Psoas muscle (tissue), 7 donors: ENCODE measurements at regions not wholly inside any gene's neighbourhood (a gene's known extent, or its start where the extent isn't known, plus 50 kb on each side); places are given as distances from the start of the nearest gene placed in this dataset.

Experiments
- ATAC-seq, 4 donors: fragments of 200-7000 bp; cut with Tn5 transposase; one replicate each; pipeline ENCODE4 v1.9.1; 2020; ENCODE audit warnings: moderate library complexity in 3 of 4, mild to moderate bottlenecking in 2 of 4
- DNase-seq, 2 donors: peaks; one replicate each; pipeline ENCODE4 v3.0.0-alpha.2; 2020
- H3K27ac ChIP-seq: fragments of 200-600 bp; one replicate; pipeline ENCODE4 v1.8.0; 2022
- H3K27me3 ChIP-seq, 3 donors: fragments of 200-600 bp in 1 of 3; one replicate each; pipeline versions ENCODE4 v1.6.1 to v1.8.0; 2013 to 2022; ENCODE audit warnings: low read length in 2 of 3, mild to moderate bottlenecking in 2 of 3, moderate library complexity in 1 of 3; ENCODE audit not compliant: insufficient read depth in 3 of 3
- H3K36me3 ChIP-seq, 2 donors: fragments of 200-600 bp in 1 of 2; one replicate each; pipeline versions ENCODE4 v1.6.1 to v1.8.0; 2013 to 2022; ENCODE audit warnings: low read depth in 1 of 2, mild to moderate bottlenecking in 1 of 2, moderate library complexity in 1 of 2; ENCODE audit not compliant: insufficient read depth in 1 of 2
- H3K4me1 ChIP-seq: fragments of 200-600 bp; one replicate; pipeline ENCODE4 v1.8.0; 2022
- H3K4me3 ChIP-seq: fragments of 200-600 bp; one replicate; pipeline ENCODE4 v1.8.0; 2022; ENCODE audit warnings: mild to moderate bottlenecking
- H3K9me3 ChIP-seq: fragments of 200-600 bp; one replicate; pipeline ENCODE4 v1.8.0; 2022
- WGBS, 3 donors: extraction: QIAGEN DNeasy Blood & Tissue Kit; methylation state at CpG; one replicate each; pipeline versions ENCODE4 v1.1.6 to v1.1.7; 2013; 5-methylcytosine and 5-hydroxymethylcytosine counted together
- intact Hi-C, 2 donors: fragments of 100-400 bp; cut with DNase I; formaldehyde crosslinking; loops; one replicate each; pipeline versions ENCODE4 v1.11.0 to v1.14.2; 2022
- TF ChIP-seq, protein P1 (sequence below): fragments of 200-600 bp; IDR thresholded peaks from one replicate; pipeline ENCODE4 v1.8.0; 2022; ENCODE audit warnings: antibody characterized with exemption
- donor health status: healthy with polysubstance abuse.
- donor health status: DM: no; HTN: no; CAD: no; lungs with moderate emphysema.
- donor health status: Bipolar disorder and iron deficiency.
- donor health status: healthy.
- donor health status: DM: yes; HTN: yes; CAD: no.
- donor health status: DM: no; HTN: no; CAD: no.
- donor health status: DM: yes; HTN: yes; CAD: no.

DNA sequence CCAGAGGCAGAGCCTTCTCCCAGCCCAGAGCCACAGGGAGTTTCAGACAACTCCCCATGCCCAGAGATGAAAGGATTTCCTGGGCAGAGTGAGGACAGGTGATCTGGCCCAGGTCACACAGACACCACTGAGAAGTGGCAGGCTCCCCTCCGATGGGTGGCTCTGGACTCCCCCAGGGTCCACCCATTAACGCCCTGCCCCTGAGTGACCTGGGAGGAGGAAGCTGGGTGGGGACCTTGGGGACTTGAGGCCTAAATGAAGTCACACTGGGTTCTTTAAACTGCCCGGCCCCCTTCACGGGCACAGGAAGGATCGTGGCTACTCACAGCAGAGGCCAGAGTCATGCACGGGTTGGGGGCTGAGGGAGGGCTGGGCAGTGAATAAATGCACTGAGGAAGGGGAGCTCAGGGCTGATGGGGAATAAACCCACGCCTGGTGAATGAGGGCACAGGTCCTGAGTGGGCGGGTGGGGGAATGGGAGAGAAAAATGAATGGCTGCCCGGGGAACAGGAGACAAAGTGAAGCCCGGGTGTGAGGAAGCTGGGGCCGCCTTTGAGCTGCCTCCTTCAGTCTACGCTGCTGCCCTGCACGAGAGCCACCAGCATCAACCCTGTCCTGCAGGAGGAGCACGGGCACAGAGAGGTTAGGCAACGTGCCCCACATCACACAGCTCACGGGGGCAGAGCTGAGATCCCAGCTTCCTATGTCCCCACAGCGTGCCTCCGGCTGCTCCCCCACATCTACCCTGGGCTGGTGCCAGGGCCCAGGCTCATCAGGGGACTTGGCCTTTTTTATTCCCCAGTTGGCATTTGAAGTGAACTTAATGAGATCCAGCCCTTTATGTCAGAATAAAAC lies 404.3 kb downstream of the MATN1 start:
- WGBS, 3 donors = 64 to 67% (median 66%) methylated on average over 18 of the region's 18 CpGs
- Histone ChIP-seq H3K4me3 (no peak overlapping the region), H3K27ac (no peak overlapping the region), H3K36me3 (no peaks in the 10 kb centered on the region), H3K9me3 (no peaks in the 10 kb centered on the region), H3K4me1 (no peaks in the 10 kb centered on the region), H3K27me3 (peaks cover 0 to 14% (median 0%) of the 10 kb centered on the region in 3 donors)
- TF ChIP-seq, protein P1, sequence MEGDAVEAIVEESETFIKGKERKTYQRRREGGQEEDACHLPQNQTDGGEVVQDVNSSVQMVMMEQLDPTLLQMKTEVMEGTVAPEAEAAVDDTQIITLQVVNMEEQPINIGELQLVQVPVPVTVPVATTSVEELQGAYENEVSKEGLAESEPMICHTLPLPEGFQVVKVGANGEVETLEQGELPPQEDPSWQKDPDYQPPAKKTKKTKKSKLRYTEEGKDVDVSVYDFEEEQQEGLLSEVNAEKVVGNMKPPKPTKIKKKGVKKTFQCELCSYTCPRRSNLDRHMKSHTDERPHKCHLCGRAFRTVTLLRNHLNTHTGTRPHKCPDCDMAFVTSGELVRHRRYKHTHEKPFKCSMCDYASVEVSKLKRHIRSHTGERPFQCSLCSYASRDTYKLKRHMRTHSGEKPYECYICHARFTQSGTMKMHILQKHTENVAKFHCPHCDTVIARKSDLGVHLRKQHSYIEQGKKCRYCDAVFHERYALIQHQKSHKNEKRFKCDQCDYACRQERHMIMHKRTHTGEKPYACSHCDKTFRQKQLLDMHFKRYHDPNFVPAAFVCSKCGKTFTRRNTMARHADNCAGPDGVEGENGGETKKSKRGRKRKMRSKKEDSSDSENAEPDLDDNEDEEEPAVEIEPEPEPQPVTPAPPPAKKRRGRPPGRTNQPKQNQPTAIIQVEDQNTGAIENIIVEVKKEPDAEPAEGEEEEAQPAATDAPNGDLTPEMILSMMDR = no peak
- ATAC-seq = no peak
- intact Hi-C loops = no loop called here
- DNase-seq = no peak

DNA sequence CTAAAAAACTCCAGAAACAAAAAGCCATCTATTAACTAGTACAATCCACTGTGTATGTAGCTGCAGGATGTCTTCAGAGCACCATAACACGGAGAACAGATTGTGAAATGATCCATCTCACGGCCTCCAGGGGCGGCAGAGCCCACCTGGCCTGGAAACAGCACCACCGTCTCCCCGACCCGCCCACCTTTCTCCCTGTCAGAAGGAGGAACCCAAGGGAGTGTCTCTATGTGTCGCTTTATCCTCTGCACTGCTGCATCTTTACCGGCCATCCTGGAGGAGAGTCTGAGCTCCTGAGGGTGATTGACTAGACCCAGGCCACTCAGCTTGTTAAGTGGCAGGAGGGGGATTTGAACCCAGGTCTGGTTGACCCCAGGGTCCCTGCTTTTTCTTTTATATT lies 405.0 kb downstream of the MATN1 start:
- H3K4me3 ChIP-seq = no peak overlapping the region
- H3K9me3 ChIP-seq = no peaks in the 10 kb centered on the region
- peaks cover 0 to 14% (median 0%) of the 10 kb centered on the region in 3 donors for H3K27me3 ChIP-seq
- WGBS, 3 donors = 72 to 84% (median 74%) methylated on average over 8 of the region's 8 CpGs
- no peak overlapping the region for H3K27ac ChIP-seq
- intact Hi-C loops = no loop called here
- no peak for ATAC-seq
- H3K36me3 ChIP-seq = no peaks in the 10 kb centered on the region
- H3K4me1 ChIP-seq = no peaks in the 10 kb centered on the region
- TF ChIP-seq, protein P1 = no peak
- DNase-seq = no peak

DNA sequence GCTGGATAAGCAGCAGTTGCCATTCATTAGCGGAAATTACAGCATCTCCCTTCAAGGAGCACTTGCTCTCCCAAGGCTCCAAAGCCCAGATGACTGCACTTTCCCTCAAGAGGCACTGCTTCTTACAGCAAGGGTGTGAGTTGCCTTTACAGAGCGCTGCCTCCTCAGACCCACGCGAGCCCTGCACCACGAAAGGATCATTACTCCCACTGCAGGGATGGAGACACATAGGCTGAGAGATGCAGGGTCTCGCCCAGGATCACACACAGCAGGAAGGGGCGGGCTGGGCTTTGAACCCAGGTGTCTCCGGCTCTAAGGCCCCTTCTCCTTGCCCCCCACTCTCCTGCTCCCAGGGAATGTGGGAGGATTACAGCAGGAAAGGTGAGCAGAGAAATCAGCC lies 405.5 kb downstream of the MATN1 start:
- ATAC-seq = no peak
- WGBS, 3 donors = 73 to 78% (median 75%) methylated on average over 8 of the region's 8 CpGs

DNA sequence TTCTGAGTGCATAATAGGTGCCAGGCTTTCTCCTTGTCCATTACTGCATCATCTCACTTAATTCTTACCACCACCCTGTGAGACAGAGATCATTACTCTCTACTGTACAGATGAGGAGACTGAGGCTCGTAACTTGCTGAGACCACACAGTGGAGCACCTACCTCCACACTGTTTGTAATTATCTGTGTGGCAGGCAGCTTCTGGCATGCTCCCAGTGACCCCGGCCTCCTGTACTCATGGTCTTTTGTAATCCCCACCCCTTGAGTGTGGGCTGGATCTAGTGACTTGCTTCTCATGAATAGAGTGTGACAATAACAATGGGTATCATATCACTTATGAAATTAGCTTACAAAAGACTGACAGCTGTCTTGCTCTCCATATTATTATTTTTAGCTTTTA lies 407.3 kb downstream of the MATN1 start:
- 75 to 93% (median 83%) methylated on average over 2 of the region's 2 CpGs for WGBS, 3 donors
- DNase-seq (no peak), ATAC-seq (no peak)
- no peaks in the 10 kb centered on the region for H3K9me3 ChIP-seq
- no peak overlapping the region for H3K27ac ChIP-seq
- H3K4me3 ChIP-seq = no peak overlapping the region
- peaks cover 0 to 14% (median 0%) of the 10 kb centered on the region in 3 donors for H3K27me3 ChIP-seq
- TF ChIP-seq, protein P1 = no peak
- no peaks in the 10 kb centered on the region for H3K36me3 ChIP-seq
- intact Hi-C loops = no loop called here
- no peaks in the 10 kb centered on the region for H3K4me1 ChIP-seq

More for the DNA sequence above, 405.5 kb downstream of the MATN1 start:
- no peak overlapping the region for H3K4me3 ChIP-seq
- H3K27ac ChIP-seq = no peak overlapping the region
- TF ChIP-seq, protein P1 = no peak
- peaks cover 0 to 14% (median 0%) of the 10 kb centered on the region in 3 donors for H3K27me3 ChIP-seq
- no peaks in the 10 kb centered on the region for H3K9me3 ChIP-seq
- no peak for DNase-seq
- H3K36me3 ChIP-seq = no peaks in the 10 kb centered on the region
- intact Hi-C loops = no loop called here
- no peaks in the 10 kb centered on the region for H3K4me1 ChIP-seq
